HCT116 (cell line): ENCODE measurements at regions not wholly inside any gene's neighbourhood (a gene's known extent, or its start where the extent isn't known, plus 50 kb on each side); places are given as distances from the start of the nearest gene placed in this dataset.

Experiments
- ATAC-seq: fragments of 200-7000 bp; cut with Tn5 transposase; 2 replicates; pipeline ENCODE4 v1.9.1; 2020; ENCODE audit warnings: mild to moderate bottlenecking, moderate library complexity
- BruUV-seq: library from RNA; stranded (reverse); fragments of 400-500 nt; replicated peaks from 2 replicates; lab custom pipeline; 2021; lab: Mats Ljungman, UMichigan
- CTCF ChIA-PET: fragments of 300-600 bp; sonication (Branson Sonifier 250); formaldehyde crosslinking; loops from one replicate; lab custom pipeline; 2021; ENCODE audit warnings: antibody characterized with exemption; lab: Charles Lee
- POLR2A ChIA-PET: fragments of 300-600, 350-600 bp; sonication (Branson Sonifier 250); formaldehyde crosslinking; loops from one replicate; lab custom pipeline; 2021; ENCODE audit warnings: antibody characterized with exemption; lab: Charles Lee
- RAD21 ChIA-PET, 2 experiments: fragments of 300-600 bp; sonication (Branson Sonifier 250); formaldehyde crosslinking; loops; one replicate each; lab custom pipeline; 2023; ENCODE audit warnings: low total read pairs in 2 of 2; ENCODE audit not compliant: uncharacterized antibody in 2 of 2, unreplicated experiment in 2 of 2, low non-redundant PET in 1 of 2; lab: Charles Lee
- DNase-seq: peaks from one replicate; pipeline ENCODE4 v3.0.0-alpha.2; 2010; ENCODE audit warnings: low read depth, low spot score
- H2AFZ ChIP-seq: fragments of 200-600 bp; shearing (Covaris generic), sonication (generic); 2 replicates; pipeline ENCODE4 v1.6.1; 2017; ENCODE audit warnings: low read depth, mixed run types, mixed read lengths, antibody characterized with exemption, low read length; ENCODE audit not compliant: poor library complexity, severe bottlenecking
- H3K27ac ChIP-seq: 2 replicates; pipeline ENCODE4 v1.5.1; 2012; ENCODE audit warnings: low read depth, low read length
- H3K27me3 ChIP-seq: fragments of 200-600 bp; sonication (generic); 2 replicates; pipeline ENCODE4 v1.6.1; 2016; ENCODE audit warnings: mixed run types, low read length, mixed read lengths; ENCODE audit not compliant: insufficient read depth
- H3K36me3 ChIP-seq, 2 experiments: fragments of 200-500 bp in 1 of 2; fragments of 200-600 bp in 1 of 2; sonication (Bioruptor generic) in 1 of 2; sonication (generic) in 1 of 2; 2 replicates each; pipeline versions ENCODE4 v1.5.1 to v1.6.1; 2014 to 2016; ENCODE audit warnings: low read length in 2 of 2, inconsistent platforms in 1 of 2, mixed read lengths in 1 of 2, mixed run types in 1 of 2; ENCODE audit not compliant: insufficient read depth in 2 of 2, control insufficient read depth in 1 of 2
- H3K4me1 ChIP-seq, 2 experiments: fragments of 200-600 bp in 1 of 2; sonication (generic) in 1 of 2; 2 replicates each; pipeline versions ENCODE4 v1.5.1 to v1.6.1; 2012 to 2017; ENCODE audit warnings: low read length in 2 of 2, inconsistent platforms in 1 of 2, mild to moderate bottlenecking in 1 of 2, mixed read lengths in 1 of 2, mixed run types in 1 of 2, moderate library complexity in 1 of 2; ENCODE audit not compliant: insufficient read depth in 2 of 2, control insufficient read depth in 1 of 2
- H3K4me2 ChIP-seq: fragments of 200-600 bp; sonication (generic); 2 replicates; pipeline ENCODE4 v1.6.1; 2017; ENCODE audit warnings: mixed run types, low read length, mixed read lengths
- H3K4me3 ChIP-seq, 2 experiments: fragments of 200-600 bp in 1 of 2; sonication (generic) in 1 of 2; replicated peaks in 1 of 2; 2 replicates each; pipeline ENCODE4 v1.5.1; 2011 to 2016; ENCODE audit warnings: low read length in 2 of 2, control low read depth in 1 of 2, low read depth in 1 of 2, mild to moderate bottlenecking in 1 of 2, mixed read lengths in 1 of 2, mixed run types in 1 of 2
- H3K79me2 ChIP-seq: fragments of 200-600 bp; sonication (generic); 2 replicates; pipeline ENCODE4 v1.6.1; 2017; ENCODE audit warnings: mild to moderate bottlenecking, mixed run types, low read length, moderate library complexity, mixed read lengths; ENCODE audit not compliant: insufficient read depth
- H3K9ac ChIP-seq: fragments of 200-600 bp; sonication (generic); 2 replicates; pipeline ENCODE4 v1.6.1; 2016; ENCODE audit warnings: low read length, mixed read lengths
- H3K9me2 ChIP-seq: fragments of 200-600 bp; sonication (generic), shearing (Covaris generic); 2 replicates; pipeline ENCODE4 v1.6.1; 2017; ENCODE audit warnings: mixed run types, mild to moderate bottlenecking, moderate library complexity; ENCODE audit not compliant: insufficient read depth
- H3K9me3 ChIP-seq, 2 experiments: fragments of 200-500 bp in 1 of 2; fragments of 200-600 bp in 1 of 2; sonication (Bioruptor generic) in 1 of 2; sonication (generic) in 1 of 2; 2 replicates each; pipeline ENCODE4 v1.6.1; 2014 to 2017; ENCODE audit warnings: low read length in 2 of 2, mixed read lengths in 2 of 2, inconsistent platforms in 1 of 2, low read depth in 1 of 2, mild to moderate bottlenecking in 1 of 2, mixed run types in 1 of 2, moderate library complexity in 1 of 2; ENCODE audit not compliant: control insufficient read depth in 1 of 2, insufficient read depth in 1 of 2
- H4K20me1 ChIP-seq: fragments of 200-600 bp; sonication (generic), shearing (Covaris generic); 2 replicates; pipeline ENCODE4 v1.6.1; 2017; ENCODE audit warnings: mixed run types, mild to moderate bottlenecking, moderate library complexity; ENCODE audit not compliant: insufficient read depth
- CBX3 ChIP-seq: IDR thresholded peaks from 2 replicates; pipeline ENCODE4 v1.6.1; 2012; ENCODE audit warnings: low read depth
- EGR1 ChIP-seq: IDR thresholded peaks from 2 replicates; pipeline ENCODE4 v1.6.1; 2012; ENCODE audit warnings: low read depth
- EZH2 ChIP-seq: fragments of 200-600 bp; sonication (generic); IDR thresholded peaks from 2 replicates; pipeline ENCODE4 v1.6.1; 2017; ENCODE audit warnings: antibody characterized with exemption, mixed run types
- FOSL1 ChIP-seq: IDR thresholded peaks from 2 replicates; pipeline ENCODE4 v1.6.1; 2012; ENCODE audit warnings: low read depth
- POLR2AphosphoS5 ChIP-seq: IDR thresholded peaks from 2 replicates; pipeline ENCODE4 v1.6.1; 2011; ENCODE audit warnings: mild to moderate bottlenecking, low read depth, low read length, moderate library complexity
- RAD21 ChIP-seq: IDR thresholded peaks from 2 replicates; pipeline ENCODE4 v1.6.1; 2012; ENCODE audit warnings: low read depth, mild to moderate bottlenecking
- SIN3A ChIP-seq: IDR thresholded peaks from 2 replicates; pipeline ENCODE4 v1.6.1; 2012; ENCODE audit warnings: low read depth
- SRF ChIP-seq: IDR thresholded peaks from 2 replicates; pipeline ENCODE4 v1.6.1; 2012; ENCODE audit warnings: low read depth
- TCF7L2 ChIP-seq: IDR thresholded peaks from 2 replicates; pipeline ENCODE4 v1.7.0; 2011; ENCODE audit warnings: borderline replicate concordance, inconsistent platforms; ENCODE audit not compliant: insufficient read depth, insufficient read length; ENCODE audit errors: extremely low read depth
- ZFX ChIP-seq: fragments of 450-650 bp; IDR thresholded peaks from 2 replicates; pipeline ENCODE4 v1.6.1; 2017
- intact Hi-C: fragments of 100-400 bp; cut with micrococcal nuclease; formaldehyde crosslinking; loops from 2 replicates; pipeline ENCODE4 v1.10.0; 2022
- TF ChIP-seq, protein P1 (sequence below), 3 experiments: fragments of 200-600 bp in 1 of 3; sonication (generic) in 1 of 3; IDR thresholded peaks in 2 of 3; conservative IDR thresholded peaks in 1 of 3; 2 replicates each; pipeline ENCODE4 v1.5.1; 2012 to 2017; ENCODE audit warnings: low read depth in 2 of 3, low read length in 2 of 3, antibody characterized with exemption in 1 of 3, borderline replicate concordance in 1 of 3, control low read depth in 1 of 3, mild to moderate bottlenecking in 1 of 3, mixed read lengths in 1 of 3, mixed run types in 1 of 3, moderate library complexity in 1 of 3; ENCODE audit not compliant: insufficient read depth in 1 of 3
- TF ChIP-seq, protein P2 (sequence below): IDR thresholded peaks from 2 replicates; pipeline ENCODE4 v1.6.1; 2012

DNA sequence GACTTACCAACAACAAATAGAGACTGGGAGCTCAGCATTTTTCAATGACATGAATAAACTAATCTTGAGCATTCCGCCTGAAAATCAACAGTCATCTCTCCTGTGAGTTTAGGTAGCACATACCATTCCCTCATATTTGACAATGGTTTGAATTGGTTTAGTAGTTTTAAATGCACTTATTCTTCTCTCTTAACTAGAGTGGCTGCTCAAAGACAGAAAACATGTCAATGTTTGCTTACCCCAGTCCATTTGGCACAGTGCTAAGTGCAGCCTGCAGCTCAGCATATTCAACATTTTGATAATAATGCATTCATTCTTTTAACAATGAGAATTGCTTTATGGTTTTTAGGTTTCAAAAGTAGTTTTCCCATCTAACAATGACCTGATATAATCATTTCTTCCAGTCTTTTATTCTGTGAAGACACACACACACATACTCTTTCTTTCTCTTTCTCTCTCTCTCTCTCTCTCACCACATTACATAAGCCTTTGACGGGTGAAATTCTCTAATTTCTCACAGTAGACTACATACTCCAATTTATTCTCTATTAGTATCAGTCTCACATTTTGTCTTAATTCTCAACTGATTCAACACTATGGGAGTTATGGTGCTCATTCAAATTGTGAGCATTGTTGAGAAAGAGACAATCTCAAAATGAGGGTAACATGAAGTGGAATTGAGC lies 432.3 kb downstream of the LRRIQ3 start:
- Histone ChIP-seq H3K9ac (no peak overlapping the region), H3K9me2 (no peaks in the 10 kb centered on the region), H3K27ac (no peak overlapping the region), H4K20me1 (no peaks in the 10 kb centered on the region), H3K9me3 (peaks cover 3 to 5% of the 10 kb centered on the region in 2 experiments; a peak in 1 of 4 replicates), H3K27me3 (no peaks in the 10 kb centered on the region), H3K4me3 (no peak overlapping the region), H3K79me2 (no peaks in the 10 kb centered on the region), H2AFZ (no peak overlapping the region), H3K4me2 (no peak overlapping the region), H3K4me1 (no peaks in the 10 kb centered on the region), H3K36me3 (no peaks in the 10 kb centered on the region)
- no peak for DNase-seq
- ChIA-PET CTCF (no interaction called here), RAD21 (no interaction called here), POLR2A (no interaction called here)
- no TSS peak for BruUV-seq
- intact Hi-C loops: no loop called here
- no peak for TF ChIP-seq SRF
- TF ChIP-seq FOSL1: no peak
- no peak for TF ChIP-seq CBX3
- no peak for TF ChIP-seq SIN3A
- TF ChIP-seq EZH2: no peak
- no peak for TF ChIP-seq EGR1
- TF ChIP-seq RAD21: no peak
- TF ChIP-seq TCF7L2: no peak
- no peak for TF ChIP-seq ZFX
- TF ChIP-seq, protein P1, sequence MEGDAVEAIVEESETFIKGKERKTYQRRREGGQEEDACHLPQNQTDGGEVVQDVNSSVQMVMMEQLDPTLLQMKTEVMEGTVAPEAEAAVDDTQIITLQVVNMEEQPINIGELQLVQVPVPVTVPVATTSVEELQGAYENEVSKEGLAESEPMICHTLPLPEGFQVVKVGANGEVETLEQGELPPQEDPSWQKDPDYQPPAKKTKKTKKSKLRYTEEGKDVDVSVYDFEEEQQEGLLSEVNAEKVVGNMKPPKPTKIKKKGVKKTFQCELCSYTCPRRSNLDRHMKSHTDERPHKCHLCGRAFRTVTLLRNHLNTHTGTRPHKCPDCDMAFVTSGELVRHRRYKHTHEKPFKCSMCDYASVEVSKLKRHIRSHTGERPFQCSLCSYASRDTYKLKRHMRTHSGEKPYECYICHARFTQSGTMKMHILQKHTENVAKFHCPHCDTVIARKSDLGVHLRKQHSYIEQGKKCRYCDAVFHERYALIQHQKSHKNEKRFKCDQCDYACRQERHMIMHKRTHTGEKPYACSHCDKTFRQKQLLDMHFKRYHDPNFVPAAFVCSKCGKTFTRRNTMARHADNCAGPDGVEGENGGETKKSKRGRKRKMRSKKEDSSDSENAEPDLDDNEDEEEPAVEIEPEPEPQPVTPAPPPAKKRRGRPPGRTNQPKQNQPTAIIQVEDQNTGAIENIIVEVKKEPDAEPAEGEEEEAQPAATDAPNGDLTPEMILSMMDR (IDR thresholded peaks at IDR 0.05 in 2 of 3, conservative IDR thresholded peaks at IDR 0.05 in 1 of 3; ENCODE audit: borderline replicate concordance in 1 of 3, insufficient read depth in 1 of 3, low read depth in 2 of 3, low read length in 2 of 3): no peak
- no peak for TF ChIP-seq POLR2AphosphoS5
- TF ChIP-seq, protein P2, sequence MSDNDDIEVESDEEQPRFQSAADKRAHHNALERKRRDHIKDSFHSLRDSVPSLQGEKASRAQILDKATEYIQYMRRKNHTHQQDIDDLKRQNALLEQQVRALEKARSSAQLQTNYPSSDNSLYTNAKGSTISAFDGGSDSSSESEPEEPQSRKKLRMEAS: no peak
- no peak for ATAC-seq
